HCT116 (cell line): ENCODE measurements at regions not wholly inside any gene's neighbourhood (a gene's known extent, or its start where the extent isn't known, plus 50 kb on each side); places are given as distances from the start of the nearest gene placed in this dataset.

Source experiments
- FOSL1 ChIP-seq: IDR thresholded peaks from 2 replicates; pipeline ENCODE4 v1.6.1; 2012; ENCODE audit warnings: low read depth
- POLR2A ChIP-seq: IDR thresholded peaks from 2 replicates; pipeline ENCODE4 v1.7.0; 2011; ENCODE audit warnings: borderline replicate concordance; ENCODE audit not compliant: insufficient read depth, insufficient read length; ENCODE audit errors: extremely low read depth
- SIN3A ChIP-seq: IDR thresholded peaks from 2 replicates; pipeline ENCODE4 v1.6.1; 2012; ENCODE audit warnings: low read depth
- ZFX ChIP-seq: fragments of 450-650 bp; IDR thresholded peaks from 2 replicates; pipeline ENCODE4 v1.6.1; 2017

DNA sequence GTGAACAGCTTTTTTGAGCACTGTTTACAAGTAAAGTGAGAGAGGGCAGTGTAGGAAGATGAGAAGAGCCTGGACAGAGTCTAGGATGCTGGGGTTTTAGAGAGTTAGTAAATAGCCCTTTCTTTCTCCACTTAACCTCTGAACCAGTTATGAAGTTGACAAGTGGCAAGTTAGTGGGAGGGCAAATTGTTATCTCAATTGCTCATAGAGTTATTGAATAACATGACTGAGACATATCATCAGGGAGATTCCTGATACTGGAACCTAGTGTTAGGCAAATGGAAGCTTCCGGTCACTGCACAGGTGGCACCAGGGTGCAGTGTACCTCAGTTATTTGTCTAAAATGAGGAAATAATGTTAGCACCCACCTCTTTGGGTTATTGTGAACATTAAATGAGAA, 57.8 kb upstream of the PTPN5 start:
- TF ChIP-seq FOSL1: no peak
- no peak for TF ChIP-seq POLR2A
- no peak for TF ChIP-seq SIN3A
- no peak for TF ChIP-seq ZFX
